Activated CD4-positive, alpha-beta T cell treated with anti-CD3 and anti-CD28 coated beads, Interleukin-2, amount 50 U/mL, for 16 hours (primary cell): ENCODE measurements at regions not wholly inside any gene's neighbourhood (a gene's known extent, or its start where the extent isn't known, plus 50 kb on each side); places are given as distances from the start of the nearest gene placed in this dataset.

ENCODE experiments used
- DNase-seq: peaks from one replicate; pipeline ENCODE4 v3.0.0-alpha.2; 2020

DNA sequence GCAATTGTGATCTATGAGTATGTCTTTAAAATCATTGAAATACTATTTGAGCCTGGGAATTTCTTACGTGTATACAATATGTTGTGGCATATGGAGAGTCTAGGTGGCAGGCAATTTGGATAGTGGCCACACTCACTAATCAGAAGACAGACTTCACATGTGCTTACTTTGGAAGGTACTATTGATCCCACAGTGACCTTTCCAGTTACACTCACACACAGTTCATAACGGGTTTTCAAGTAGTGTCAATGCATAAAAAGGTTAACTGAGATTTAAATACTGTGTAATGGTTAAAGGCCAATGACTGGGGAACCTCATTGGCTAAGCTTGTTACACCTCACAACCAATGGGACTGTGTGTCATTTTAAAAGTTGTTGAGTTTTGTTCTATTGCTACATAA lies 783.2 kb downstream of the RPA4 start:
- DNase-seq: no peak

DNA sequence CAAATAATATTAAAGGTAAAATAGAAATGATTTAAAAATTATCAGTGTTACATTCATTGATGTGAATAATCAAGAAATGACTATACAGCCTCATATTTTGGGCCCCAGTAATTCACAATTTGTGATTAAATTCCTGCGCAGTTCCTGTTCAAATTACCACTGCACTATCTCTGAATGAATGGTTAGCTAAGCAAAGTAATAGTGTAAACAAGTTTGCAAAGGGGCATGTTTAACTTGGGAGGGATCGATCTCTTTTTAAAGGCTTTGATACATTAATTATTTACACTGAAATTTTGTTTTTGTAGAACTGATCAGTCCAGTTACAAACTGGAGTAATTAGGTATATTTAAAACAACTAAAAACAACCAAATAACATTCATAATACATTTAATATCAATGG lies 784.4 kb downstream of the RPA4 start:
- DNase-seq: no peak

DNA sequence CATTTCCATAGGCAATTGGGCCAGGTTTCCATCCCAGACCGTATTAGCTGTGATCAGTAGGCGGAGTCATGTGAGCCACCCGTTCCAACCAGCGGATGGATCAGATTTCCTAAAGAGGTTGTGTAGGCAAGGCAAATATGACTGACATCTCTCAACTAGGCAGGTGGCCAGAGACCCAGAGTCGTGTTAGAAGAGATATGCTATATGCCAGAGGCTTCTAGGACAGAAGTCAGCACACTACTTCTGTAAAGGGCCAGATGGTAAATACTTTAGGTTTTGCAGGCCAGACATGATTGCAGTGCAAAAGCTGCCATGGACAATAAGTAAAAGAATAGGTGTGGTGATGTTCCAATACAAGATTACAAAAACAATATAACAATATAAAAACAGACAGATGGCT lies 788.4 kb downstream of the RPA4 start:
- no peak for DNase-seq

DNA sequence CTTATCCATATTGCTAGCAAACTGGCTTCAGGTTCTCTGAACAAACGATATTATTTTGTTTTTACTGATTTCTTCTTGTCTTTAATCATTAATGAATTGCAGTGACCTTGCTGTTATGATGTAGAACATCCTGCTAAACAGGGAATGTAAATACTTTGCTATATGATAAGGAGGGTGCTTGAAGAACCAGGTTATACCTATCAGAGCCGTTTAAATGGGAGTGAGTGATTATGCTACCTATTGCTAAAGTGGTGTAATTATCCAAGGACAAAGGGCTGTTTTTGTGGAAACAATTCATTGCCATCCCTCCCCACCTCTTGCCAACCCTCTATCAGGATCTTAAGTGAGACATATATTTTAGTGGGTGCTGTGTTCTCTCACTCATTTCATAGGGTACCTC lies 788.9 kb downstream of the RPA4 start:
- no peak for DNase-seq

DNA sequence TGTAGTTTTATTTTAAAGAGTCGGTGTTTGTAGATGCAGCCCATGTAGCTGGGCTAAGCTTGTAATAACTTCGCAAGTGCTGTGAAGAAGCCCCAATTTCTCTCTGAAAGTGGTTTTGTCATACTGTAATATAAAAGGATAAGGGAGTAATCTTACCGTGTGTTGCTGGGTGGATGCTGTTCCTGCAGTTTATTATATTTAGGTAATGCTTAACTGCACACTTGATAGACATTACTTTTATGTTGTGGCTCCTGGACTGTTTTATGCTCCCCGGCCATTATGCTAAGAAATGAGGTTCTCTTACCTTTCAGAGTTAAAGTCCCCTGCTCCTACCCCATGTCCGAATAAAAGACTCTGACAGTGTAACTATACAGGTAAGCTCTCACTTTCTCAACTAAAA lies 789.4 kb downstream of the RPA4 start:
- no peak for DNase-seq

DNA sequence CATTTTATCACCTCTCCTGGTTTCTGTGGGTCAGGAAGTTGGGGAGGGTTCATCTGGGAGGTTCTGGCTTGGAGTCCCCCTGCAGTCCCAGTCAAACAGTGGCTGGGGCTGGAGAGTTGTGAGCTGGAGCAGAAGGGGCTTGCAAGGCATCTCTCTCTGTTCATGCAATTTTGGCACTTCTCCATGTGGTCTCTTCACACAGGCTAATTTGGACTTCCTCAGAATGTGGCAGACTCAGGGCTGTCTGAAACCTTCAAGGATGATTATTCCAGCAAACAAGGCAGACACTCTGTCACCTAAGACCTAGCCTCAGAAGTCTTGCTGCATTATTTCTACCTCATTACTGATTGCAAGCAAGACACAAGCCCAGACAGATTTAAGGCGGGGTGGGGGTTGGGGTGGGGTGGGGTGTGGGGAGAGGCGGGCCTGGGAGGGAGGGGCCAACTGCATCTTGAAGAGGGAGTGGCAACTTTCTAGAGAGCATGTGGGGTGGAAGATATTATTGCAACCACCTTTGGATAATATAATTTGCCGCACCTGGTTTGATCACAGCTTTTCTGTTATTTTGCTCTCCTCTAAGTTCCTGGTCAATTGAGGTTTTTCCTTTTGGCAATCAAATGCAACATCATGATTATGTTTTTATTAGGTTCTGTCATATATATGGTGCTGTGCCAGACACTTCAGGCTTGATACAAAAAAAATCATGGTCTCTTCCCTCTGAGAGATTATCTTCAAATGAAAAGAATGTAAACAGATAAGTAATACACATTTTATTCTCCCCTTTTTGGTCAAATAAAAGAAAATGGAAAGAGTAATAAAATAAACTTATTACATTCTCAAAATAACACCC lies 799.5 kb downstream of the RPA4 start:
- DNase-seq: no peak

DNA sequence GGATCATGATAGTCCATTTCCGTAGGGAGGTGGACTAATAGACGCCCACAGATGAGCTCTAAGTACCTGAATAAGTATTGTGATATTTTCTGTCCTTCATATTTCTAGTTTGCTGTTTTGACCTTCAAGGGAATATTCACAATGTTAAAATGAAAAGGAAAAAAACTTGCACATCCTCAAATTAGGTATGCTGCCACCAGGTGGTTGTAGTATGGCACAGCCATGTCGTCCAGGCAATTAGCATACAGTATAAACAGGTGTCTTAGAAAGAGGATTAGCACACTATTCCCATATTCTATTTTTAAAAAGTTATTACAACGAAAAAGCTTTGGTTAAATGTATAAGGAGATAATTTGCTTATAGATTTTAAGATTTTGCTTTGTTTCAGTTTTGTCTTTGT lies 802.0 kb downstream of the RPA4 start:
- DNase-seq: peak; percentile 13

DNA sequence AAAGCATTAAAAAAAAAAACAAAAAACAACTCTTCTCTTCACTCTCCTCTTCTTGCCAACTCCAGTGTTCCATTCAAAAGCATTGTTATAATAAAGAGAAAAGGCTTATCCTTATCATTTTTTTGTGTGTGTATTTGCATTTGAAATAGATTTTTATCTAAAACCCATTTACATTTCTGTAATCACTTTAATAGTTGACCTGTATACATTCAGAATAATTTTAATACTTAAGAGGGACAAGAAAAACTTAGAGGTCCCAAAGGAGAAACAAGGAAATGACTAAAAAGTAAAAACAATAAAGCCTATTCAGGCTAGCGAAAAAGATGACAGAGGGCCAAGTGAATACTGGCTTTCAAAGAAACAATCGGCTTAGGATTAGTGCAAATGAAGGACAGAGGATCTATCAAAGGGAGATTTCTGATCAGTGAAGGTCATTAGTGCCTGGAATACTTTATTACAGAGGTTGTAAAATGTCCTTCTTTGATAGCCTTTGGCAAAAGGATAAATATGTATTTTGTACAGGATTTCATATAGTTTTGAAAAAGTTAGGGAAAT lies 808.3 kb downstream of the RPA4 start:
- DNase-seq: no peak

DNA sequence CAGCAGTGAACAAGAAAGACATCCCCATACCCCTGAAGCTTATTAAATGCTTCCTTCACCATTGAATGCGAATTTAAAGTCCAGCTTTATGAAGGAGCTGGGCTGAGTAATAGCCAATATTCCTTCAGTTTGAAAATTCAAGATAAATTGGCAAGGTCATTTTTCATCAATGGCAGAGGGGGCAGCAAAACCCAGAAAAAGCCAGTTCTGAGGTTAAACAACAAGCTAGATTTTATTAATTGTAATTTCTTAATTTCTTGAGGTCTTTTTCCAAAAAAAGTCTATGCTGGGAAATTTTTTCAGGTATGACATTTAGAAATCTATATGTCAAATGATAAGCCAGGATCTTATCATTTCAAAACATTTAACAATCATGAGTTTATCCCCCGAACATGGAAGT lies 808.9 kb downstream of the RPA4 start:
- DNase-seq: no peak

DNA sequence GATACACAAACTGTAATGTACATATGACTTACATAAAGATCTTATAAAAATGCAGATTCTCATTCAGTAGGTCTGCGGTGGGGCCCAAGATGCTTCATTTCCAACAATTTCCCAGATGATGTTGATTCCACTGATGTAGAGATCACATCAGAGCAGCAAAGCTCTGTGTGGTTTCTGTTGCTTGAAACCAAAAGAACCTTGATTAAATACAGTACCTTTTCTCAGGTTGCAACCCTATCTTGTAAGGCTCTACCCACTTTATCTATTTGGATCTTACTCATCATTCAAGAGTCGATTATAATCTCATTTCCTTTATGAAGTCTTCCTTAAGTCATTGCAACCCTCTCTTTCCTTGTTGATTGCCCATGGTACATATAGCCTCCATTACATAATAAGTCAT lies 816.8 kb downstream of the RPA4 start:
- DNase-seq: peak; percentile 24

DNA sequence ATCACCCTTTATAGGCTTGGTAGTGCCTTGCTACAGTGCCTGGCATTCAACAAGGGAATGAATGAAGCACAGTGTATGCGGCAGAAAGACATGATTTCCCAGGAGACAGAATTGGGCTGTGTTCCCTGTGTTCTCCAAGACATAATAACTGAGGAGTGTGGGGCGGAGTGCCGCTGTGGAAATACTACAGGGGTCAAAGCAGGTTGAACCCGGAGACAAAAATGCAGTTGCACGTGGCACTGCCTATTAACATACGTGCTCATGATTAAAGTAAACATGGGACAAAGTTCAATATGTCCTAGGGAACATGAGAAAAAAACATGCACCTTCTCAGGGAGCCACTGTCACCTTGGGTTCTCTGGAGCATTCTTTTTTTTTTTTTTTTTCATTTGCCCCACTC lies 820.8 kb downstream of the RPA4 start:
- DNase-seq: no peak

DNA sequence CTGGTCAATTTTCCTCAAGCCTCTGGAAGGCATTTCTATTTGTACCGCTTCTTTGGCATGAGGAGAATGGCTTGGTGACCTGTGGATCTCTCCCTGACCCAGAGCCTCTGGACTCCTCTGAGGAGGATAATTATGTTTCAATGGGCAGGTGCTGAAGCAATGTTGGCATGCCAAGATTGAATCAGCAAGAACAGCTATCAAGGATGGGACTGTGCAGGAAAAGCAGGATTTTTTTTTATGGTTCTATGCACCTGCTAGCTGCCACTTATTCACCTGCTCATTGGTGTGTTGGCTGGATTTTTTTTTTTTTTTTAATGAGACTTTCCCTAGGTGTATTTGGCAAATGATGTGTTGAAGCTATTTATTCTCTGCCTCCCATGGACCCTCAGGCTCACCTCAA lies 821.2 kb downstream of the RPA4 start:
- no peak for DNase-seq

DNA sequence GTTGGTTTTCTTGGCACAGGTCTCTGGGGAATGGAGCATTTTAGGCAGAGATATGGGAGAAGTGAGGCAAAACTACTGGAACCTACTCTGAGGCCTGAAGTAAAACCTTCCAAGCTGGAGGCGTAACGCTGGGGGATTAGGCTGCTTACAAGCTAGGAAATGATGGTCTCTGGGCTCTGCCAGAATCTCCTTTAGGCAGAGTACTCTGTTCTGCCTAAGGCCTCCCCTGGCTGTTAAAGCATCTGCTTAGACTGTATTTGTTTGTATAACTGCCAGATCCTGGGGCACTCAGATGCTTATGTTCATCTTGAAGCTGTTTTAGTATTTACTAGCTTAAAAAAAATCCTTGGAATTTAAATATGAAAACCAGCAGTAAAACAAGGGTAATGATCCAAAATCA lies 822.2 kb downstream of the RPA4 start:
- no peak for DNase-seq

DNA sequence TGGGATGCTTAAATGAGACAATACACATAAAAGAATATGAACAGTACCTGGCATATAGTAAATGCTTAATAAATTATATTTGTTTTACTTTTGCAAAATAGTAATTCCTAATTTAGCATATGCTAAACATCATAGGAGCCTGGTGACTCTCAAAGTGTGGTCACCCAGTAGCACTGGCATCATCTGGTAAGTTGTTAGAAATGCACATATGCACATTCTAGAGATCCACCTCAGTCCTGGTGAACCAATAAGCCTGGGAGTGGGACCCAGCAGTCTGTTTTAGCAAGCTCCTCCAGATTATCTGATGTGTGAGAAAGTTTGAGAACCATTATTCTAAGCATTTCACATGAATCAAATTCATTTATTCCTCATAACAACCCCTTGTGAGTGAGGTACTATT lies 830.4 kb downstream of the RPA4 start:
- no peak for DNase-seq

DNA sequence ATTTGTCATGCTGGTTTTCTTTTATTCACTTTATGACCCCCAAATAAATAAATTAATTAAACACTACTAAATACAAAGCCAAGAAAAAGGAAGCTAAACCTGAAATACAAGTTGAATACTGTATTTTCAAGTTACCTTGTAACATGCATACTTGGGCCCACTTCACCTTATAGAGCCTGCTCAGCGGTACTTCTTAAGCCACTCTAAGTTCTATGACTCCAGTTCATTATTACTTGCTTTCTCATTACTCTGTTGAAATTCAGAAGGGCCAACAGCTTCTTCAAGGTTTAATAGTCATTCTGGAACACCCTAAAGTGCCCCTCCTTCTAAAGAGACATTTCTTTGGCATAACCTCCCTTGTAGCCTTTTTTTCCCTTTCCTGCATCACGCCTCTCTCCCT lies 844.5 kb downstream of the RPA4 start:
- no peak for DNase-seq

DNA sequence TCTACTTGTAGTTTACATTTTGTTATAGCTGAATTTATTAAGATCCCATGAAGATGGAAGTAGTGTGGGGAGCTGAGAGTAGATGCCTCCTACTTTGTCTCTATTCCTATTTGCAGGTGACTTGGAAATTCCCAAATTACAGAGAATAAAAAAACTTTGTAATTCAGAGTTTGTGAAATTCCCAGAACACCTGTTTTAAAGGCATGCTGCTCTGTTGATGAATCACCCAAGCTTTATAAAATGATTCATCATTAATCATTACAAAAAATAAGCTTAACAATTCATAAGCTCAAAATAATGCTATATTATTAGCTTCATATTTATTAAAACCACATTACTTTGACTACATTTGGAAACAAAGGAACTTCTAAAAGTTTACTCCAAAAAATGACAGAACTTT lies 856.3 kb downstream of the RPA4 start:
- DNase-seq: no peak

DNA sequence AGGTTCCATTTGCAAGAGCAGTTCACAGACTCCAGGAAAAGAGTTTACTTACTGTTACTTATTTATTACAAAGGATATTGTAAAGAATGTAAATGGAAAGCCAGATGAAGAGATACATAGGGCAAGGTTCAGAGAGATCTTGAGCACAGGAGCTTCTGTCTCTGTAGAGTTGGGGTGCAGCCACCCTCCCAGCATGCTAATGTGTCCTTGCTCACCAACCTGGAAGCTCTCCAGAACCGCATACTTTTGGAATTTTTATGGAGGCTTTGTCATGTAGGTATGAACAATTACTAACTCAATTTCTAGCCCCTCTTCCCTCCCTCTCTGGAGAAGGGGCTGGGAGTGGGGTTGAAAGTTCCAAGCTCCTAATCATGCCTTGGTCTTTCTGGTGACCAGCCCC lies 857.2 kb downstream of the RPA4 start:
- DNase-seq: no peak

DNA sequence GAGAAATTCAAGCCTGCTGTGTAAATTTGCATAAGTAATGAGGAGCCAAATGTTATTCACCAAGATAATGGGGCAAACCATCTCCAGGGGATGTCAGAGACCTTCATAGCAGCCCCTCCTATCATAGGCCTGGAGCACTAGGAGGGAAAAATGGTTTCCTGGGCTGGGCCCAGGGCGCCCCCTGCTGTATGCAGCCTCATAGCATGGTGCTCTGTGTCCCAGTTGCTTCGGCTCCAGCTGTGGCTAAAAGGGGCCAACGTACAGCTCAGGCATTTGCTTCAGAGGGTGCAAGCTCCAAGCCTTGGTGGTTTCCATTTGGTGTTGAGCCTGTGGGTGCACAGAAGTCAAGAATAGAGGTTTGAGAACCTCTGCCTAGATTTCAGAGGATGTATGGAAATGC lies 859.3 kb downstream of the RPA4 start:
- peak; percentile 6 for DNase-seq

DNA sequence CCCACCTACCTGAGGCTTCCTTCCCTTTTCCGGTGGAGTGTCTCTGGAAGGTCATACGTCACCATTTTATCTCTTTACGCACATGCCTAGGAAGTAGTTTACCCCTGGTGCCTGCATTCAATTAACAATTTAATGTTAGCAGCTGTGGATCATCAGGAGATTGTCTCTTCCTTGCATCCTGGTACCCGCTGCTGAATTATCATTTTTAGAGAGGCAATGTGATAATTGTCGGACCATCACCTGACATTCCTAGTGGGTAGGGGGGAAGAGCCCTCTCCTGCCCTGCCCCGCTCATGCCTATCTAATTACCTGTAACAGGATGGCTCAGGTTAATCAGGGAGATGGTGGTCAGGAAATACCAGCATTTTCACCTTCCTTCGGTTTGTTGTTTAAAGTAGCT lies 863.6 kb downstream of the RPA4 start:
- DNase-seq: no peak

DNA sequence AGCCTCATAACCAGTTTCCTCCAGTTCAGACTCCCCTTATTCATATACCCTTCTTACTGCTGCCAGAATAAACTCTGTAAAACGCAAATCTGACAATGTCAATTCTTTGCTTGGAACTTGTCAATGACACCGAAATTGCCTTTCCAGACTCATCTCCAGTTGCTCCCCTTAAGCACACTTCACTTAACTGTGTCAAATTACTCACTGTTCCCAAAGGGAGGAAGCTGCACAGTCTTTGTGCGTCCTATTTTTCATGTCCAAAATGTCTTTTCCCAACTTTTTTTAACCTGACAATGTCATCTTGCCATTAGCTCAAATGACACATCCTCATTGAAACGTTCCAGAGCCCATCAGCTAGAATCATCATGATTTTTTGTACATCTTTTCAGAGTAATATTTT lies 867.3 kb downstream of the RPA4 start:
- no peak for DNase-seq

DNA sequence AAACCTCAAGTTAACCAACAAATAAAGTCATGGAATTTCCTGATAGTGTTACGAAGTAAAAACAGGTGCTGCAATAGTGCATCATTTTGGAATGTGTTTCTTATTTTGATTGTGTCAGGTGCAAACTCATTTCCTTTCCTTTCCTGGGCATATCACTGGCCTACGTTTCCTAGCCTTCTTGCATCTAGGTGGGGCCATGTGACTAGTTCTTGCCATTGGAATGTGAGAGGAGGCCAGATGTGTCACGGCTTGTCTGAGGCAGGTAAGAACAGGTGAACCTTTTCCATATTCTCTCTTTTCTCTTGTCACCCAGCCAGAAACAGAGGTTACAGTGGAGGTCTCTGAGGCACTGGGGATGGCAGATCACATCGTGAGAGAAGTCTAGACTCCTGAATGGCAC lies 868.0 kb downstream of the RPA4 start:
- no peak for DNase-seq

DNA sequence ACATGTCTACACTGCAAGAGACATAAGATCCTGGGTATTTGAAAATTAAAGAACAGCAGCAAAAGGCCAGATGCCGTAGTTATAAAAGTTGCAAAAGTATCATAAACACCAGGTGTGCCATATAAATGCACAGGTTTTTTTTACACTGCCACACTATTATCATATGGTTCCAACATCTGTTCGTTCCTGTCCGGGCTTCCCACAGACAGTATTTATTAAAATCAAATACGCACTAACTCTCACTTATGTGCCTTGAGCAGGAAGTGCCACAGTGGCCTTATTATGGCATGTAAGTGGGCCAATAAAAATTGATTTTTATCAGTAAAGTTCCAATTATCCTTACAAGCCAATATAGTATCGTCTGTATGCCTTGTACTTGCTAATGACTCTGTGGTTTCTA lies 873.2 kb downstream of the RPA4 start:
- no peak for DNase-seq

DNA sequence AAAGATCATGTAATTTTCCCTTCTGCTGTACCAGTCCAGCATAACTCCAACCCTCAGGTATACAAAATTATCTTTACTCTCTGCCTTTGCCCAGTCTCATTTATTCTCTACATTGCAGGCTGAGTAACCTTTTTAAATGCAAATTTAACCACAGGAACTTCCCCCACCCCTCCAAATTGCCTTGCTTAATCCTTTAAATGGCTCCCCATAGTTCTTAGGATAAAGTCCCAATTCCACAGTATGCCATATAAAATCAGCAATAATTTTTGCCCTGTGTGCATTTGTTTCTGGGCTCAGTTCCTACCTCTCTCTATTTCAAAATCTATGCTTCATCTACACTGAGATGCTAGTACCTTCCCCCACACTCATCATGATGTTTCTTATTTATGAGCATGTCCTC lies 879.7 kb downstream of the RPA4 start:
- no peak for DNase-seq

DNA sequence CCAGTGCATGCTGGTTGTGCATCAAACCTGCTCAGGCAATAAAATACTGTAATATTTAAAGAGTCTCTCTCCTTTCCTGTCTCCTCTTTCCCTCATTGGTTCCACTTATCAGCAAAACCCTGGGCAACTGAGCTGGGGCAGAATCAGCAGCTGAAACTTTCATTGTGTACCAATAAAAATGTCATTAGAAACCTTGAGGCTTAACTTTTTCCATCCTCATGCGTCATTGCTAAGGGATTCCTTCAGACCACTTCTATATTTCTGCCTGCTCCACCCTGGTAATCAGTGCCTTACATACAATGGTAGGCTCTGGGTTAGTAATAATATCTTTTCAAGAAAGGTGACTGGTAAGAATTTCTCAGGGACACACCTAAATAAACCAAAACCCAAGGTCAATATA lies 880.3 kb downstream of the RPA4 start:
- no peak for DNase-seq

DNA sequence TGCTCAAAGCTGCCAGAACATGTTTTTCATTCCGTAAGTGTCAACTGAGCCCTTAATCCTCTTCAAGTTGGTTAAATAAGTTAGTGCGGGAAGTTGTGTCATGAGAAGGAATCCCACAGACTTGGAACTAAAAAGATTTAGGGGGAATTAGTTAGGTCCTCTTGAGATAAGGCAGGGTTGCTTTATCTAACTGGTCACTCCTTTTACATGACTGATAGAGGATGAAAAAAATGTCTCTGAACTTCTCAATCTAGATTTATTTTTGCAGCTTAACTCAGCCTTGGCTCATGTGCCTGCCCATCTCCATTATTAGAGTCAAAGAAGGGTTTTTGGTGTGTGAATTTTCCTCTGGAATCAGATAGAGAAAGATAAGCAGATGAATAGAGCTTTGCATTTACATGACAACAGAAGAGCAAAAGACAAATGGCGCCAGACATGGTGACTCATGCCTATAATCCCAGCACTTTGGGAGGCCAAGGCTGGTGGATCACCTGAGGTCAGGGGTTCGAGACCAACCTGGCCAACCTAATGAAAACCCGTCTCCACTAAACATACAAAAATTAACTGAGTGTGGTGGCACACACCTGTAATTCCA lies 882.9 kb downstream of the RPA4 start:
- DNase-seq: no peak
